Gastroesophageal sphincter (tissue), 3 donors: ENCODE measurements at regions not wholly inside any gene's neighbourhood (a gene's known extent, or its start where the extent isn't known, plus 50 kb on each side); places are given as distances from the start of the nearest gene placed in this dataset.
"Not testable (repeated sequence)": the region's sequence is repeated elsewhere in the genome, so short reads cannot be mapped to it uniquely, and the experiment has no call there.

Source experiments
- CTCF ChIP-seq, 4 experiments: fragments of 200-600 bp in 2 of 4; fragments of 450-650 bp in 2 of 4; sonication (generic) in 1 of 4; IDR thresholded peaks; one replicate each; pipeline ENCODE4 v1.5.1; 2017 to 2019; ENCODE audit warnings: antibody characterized with exemption in 4 of 4, mild to moderate bottlenecking in 2 of 4, moderate library complexity in 2 of 4
- EP300 ChIP-seq: sonication (generic); formaldehyde crosslinking; IDR thresholded peaks from one replicate; pipeline ENCODE4 v1.6.1; 2017; ENCODE audit warnings: antibody characterized with exemption, mild to moderate bottlenecking
- POLR2A ChIP-seq, 2 donors: fragments of 450-650 bp; IDR thresholded peaks; one replicate each; pipeline ENCODE4 v1.6.1; 2017; ENCODE audit warnings: antibody characterized with exemption in 2 of 2, mild to moderate bottlenecking in 2 of 2, moderate library complexity in 1 of 2
- POLR2AphosphoS5 ChIP-seq: sonication (generic); formaldehyde crosslinking; IDR thresholded peaks from one replicate; pipeline ENCODE4 v1.6.1; 2017; ENCODE audit warnings: antibody characterized with exemption

GRCh38 chr2:89048138-89049066 lies 356.9 kb downstream of the RPIA start:
- not testable (repeated sequence) for TF ChIP-seq POLR2A (IDR thresholded peaks at IDR 0.05); POLR2AphosphoS5; EP300
- peak in 1 of 4 experiments; percentile 52 for TF ChIP-seq CTCF (IDR thresholded peaks at IDR 0.05)
